Fibroblast of pulmonary artery (primary cell): ENCODE measurements at regions not wholly inside any gene's neighbourhood (a gene's known extent, or its start where the extent isn't known, plus 50 kb on each side); places are given as distances from the start of the nearest gene placed in this dataset.

ENCODE experiments used
- DNase-seq: peaks from one replicate; pipeline ENCODE4 v3.0.0-alpha.2; 2010; ENCODE audit warnings: low read depth
- H3K4me3 ChIP-seq: replicated peaks from 2 replicates; pipeline ENCODE4 v1.5.1; 2011; ENCODE audit warnings: low read depth, mild to moderate bottlenecking, control low read depth, low read length, moderate library complexity
- TF ChIP-seq, protein P1 (sequence below): IDR thresholded peaks from 2 replicates; pipeline ENCODE4 v1.5.1; 2011; ENCODE audit warnings: mild to moderate bottlenecking, control low read depth, low read length, inconsistent platforms; ENCODE audit errors: missing control alignments

DNA sequence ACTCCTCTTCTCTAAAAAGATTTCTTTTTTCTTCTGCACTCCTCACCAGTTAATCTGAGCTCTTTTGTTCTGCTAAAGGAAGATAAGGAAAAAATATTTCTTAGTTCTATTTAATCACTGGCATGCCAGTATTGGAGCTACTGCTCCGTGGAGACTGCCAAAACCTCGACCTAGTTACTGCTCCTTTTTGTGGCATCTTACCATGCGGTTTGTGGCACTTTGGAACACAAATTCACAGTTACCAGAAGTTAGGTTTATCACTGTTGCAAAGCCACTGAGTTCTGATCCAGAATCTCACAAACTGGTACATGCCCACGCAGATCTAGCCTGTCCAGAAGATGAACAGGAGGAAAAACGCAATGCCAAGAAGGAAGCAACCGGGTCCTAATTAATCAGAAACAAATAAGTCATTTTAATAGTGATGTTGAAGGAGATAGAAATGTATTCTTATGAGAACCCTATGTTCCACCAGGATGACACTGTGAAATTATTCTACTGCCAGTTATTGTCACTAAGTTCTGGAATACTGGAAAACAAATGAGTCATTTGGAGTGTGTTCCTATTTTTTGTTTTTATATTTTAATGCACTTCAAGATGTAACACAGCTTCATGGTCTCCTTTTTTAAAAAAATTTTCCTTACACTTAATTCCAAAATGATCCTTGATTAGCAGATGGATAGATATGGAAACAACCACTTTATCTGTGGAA lies 106.7 kb upstream of the GK2 start:
- H3K4me3 ChIP-seq, result no peak overlapping the region
- DNase-seq, result no peak
- TF ChIP-seq, protein P1, sequence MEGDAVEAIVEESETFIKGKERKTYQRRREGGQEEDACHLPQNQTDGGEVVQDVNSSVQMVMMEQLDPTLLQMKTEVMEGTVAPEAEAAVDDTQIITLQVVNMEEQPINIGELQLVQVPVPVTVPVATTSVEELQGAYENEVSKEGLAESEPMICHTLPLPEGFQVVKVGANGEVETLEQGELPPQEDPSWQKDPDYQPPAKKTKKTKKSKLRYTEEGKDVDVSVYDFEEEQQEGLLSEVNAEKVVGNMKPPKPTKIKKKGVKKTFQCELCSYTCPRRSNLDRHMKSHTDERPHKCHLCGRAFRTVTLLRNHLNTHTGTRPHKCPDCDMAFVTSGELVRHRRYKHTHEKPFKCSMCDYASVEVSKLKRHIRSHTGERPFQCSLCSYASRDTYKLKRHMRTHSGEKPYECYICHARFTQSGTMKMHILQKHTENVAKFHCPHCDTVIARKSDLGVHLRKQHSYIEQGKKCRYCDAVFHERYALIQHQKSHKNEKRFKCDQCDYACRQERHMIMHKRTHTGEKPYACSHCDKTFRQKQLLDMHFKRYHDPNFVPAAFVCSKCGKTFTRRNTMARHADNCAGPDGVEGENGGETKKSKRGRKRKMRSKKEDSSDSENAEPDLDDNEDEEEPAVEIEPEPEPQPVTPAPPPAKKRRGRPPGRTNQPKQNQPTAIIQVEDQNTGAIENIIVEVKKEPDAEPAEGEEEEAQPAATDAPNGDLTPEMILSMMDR, result no peak

DNA sequence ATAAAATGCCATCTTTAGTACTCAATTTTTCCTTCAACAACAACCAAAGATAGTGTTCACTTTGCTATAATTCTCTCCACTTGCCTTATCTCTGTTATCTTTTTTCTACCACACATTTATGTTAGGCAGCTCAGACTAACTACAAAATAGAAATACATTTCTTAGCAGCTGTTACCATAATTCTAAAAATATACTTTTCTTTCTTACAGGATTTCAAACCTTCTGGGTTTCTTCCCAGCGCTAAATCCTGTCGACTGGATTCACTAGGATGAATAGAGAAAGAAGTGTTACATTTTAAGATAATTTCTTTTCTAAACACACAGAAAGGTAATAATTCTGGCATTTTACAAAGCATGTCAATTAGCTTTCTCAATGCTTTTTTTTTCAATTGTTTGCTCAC lies 105.5 kb upstream of the GK2 start:
- TF ChIP-seq, protein P1, result no peak
- H3K4me3 ChIP-seq, result no peak overlapping the region
- no peak for DNase-seq

DNA sequence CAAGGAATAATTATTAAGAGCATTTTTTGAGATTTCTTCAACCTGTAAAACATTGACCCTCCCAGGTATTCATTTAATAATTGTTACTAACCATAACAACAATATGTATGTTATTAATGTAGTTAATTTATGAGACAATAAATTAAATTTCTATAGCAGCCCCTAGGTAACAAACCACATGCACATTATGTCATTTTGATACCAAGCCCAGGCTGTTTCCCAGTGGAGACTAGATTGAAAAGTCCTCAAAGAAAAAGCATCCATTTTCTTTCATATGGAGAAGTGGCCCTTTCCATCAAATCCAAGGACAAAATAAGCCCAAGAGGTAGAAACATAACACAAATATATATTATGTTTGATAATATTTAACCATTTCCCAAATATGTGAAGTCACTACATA lies 104.3 kb upstream of the GK2 start:
- no peak for DNase-seq

DNA sequence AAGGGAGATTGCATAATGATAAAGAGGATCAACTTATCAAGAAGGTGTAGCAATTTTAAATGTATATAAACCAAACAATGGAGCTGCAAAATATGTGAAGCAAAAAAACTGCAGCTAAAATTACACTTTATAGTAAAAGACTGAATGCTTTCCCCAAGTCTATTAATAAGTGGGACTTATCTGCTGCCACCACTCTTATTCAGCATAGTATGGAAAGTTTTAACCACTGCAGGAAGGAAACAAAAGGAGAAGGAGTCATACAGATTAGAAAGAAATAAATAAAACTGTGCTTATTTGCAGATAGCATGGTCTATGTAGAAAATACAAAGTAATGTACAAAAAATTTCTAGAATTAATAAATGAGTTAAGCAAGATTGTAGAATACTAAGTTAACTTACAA lies 94.1 kb upstream of the GK2 start:
- TF ChIP-seq, protein P1, result no peak
- DNase-seq, result no peak
- no peak overlapping the region for H3K4me3 ChIP-seq

More for the DNA sequence above, 104.3 kb upstream of the GK2 start:
- no peak overlapping the region for H3K4me3 ChIP-seq
- TF ChIP-seq, protein P1, result no peak

DNA sequence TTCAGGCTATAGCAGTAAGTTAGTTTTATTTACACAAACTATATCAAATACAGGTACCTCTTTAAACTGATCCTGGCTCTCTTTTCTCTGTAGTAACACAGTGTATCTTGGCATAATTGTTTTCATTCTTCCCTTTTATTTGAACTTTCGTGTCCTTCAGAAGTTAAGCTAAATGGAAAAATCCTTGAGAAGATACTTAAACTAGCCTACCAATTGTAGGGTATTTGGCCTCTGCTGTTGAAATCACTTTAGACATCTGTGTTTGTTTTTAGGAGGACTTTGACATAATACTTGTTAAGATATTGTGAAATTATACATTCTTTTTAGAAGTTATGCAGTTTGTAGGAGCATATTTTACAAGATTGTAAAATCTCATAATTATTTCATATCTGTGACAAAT lies 90.3 kb upstream of the GK2 start:
- no peak for DNase-seq
- TF ChIP-seq, protein P1, result no peak
- H3K4me3 ChIP-seq, result no peak overlapping the region

DNA sequence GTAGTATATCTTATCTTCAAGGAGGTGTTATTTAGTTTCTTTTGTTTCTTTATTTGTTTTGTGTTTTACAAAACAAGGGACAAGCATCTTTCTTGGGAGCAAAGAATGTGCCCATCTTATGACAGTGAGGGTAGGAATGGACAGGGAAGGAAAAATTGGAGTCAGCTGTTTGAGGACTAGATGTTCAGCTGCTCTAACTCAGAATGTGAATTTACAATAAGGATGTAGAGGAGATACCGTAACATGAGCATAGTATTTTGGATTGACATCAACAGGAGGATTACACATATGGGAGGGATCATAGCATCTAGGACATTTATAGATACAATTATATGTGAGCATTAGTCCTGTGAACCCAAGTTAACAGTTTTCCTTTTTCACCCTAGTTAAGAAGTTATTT lies 89.0 kb upstream of the GK2 start:
- DNase-seq, result no peak
- H3K4me3 ChIP-seq, result no peak overlapping the region
- TF ChIP-seq, protein P1, result no peak

DNA sequence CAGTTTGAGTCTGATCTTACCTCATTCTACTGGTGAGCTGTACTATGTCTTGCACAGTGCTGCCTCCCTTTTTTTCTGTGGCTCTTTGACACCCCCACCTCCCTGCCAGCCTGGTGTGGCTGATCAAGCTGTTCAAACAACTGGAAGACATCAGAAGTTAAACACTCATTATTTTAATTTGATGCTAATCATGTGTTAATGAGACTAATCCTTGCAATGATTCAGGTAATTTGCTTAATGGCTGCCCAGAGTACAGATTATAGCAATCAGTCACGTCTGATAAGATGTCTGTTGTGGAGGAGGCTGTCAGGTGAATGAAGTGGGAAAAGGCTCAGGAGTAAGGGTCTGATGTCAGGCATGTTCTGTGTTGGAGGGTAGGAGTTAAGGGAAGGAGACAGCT lies 87.4 kb upstream of the GK2 start:
- TF ChIP-seq, protein P1, result no peak
- H3K4me3 ChIP-seq, result no peak overlapping the region
- no peak for DNase-seq
